ENCODE measurements at regions not wholly inside any gene's neighbourhood (a gene's known extent, or its start where the extent isn't known, plus 50 kb on each side); places are given as distances from the start of the nearest gene placed in this dataset.

GRCh38 chr3:124611520-124611919, 118.7 kb upstream of the UMPS start (continued):
- TF ChIP-seq, protein P1, sequence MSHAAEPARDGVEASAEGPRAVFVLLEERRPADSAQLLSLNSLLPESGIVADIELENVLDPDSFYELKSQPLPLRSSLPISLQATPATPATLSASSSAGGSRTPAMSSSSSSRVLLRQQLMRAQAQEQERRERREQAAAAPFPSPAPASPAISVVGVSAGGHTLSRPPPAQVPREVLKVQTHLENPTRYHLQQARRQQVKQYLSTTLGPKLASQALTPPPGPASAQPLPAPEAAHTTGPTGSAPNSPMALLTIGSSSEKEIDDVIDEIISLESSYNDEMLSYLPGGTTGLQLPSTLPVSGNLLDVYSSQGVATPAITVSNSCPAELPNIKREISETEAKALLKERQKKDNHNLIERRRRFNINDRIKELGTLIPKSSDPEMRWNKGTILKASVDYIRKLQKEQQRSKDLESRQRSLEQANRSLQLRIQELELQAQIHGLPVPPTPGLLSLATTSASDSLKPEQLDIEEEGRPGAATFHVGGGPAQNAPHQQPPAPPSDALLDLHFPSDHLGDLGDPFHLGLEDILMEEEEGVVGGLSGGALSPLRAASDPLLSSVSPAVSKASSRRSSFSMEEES (CRISPR knock-in tag; IDR thresholded peaks at IDR 0.05): 0 out of 2 replicates have a peak, but pooled peaks have one; percentile 22
- TF ChIP-seq CEBPB (IDR thresholded peaks at IDR 0.05; ENCODE audit: borderline replicate concordance, low read depth, low read length) (peak; percentile 84), ZNF124 (CRISPR knock-in tag; IDR thresholded peaks at IDR 0.05) (no peak), DRAP1 (CRISPR knock-in tag; IDR thresholded peaks at IDR 0.05) (no peak), PAWR (CRISPR knock-in tag; IDR thresholded peaks at IDR 0.05; ENCODE audit: borderline replicate concordance) (no peak), SOX5 (CRISPR knock-in tag; IDR thresholded peaks at IDR 0.05; ENCODE audit: borderline replicate concordance) (peak; percentile 56; the same call in 1 of the 2 replicates), CENPX (CRISPR knock-in tag; IDR thresholded peaks at IDR 0.05) (no peak), HOXA3 (CRISPR knock-in tag; IDR thresholded peaks at IDR 0.05) (peak; percentile 46; the same call in 1 of the 2 replicates), RARA (CRISPR knock-in tag; IDR thresholded peaks at IDR 0.05) (peak; percentile 29; the same call in 1 of the 2 replicates), NFATC3 (CRISPR knock-in tag; IDR thresholded peaks at IDR 0.05) (no peak), EP300 (IDR thresholded peaks at IDR 0.05; ENCODE audit: low read depth in 2 of 2, low read length in 2 of 2) (0 out of 4 replicates have a peak, but pooled peaks of 1 of the 2 experiments have one; percentile 14), EP300 (CRISPR knock-in tag; IDR thresholded peaks at IDR 0.05; ENCODE audit: borderline replicate concordance) (0 out of 2 replicates have a peak, but pooled peaks have one; percentile 39), ZSCAN20 (CRISPR knock-in tag; IDR thresholded peaks at IDR 0.05; ENCODE audit: borderline replicate concordance) (no peak), GATAD2A (CRISPR knock-in tag; IDR thresholded peaks at IDR 0.05) (peak; percentile 56; the same call in 1 of the 2 replicates), ZNF20 (CRISPR knock-in tag; IDR thresholded peaks at IDR 0.05) (no peak), ZMAT3 (CRISPR knock-in tag; conservative IDR thresholded peaks at IDR 0.05) (no peak), MAFK (conservative IDR thresholded peaks at IDR 0.05 in 1 of 2, IDR thresholded peaks at IDR 0.05 in 1 of 2; ENCODE audit: low read length in 2 of 2) (no peak), SNAPC4 (CRISPR knock-in tag; IDR thresholded peaks at IDR 0.05) (no peak), ZNF598 (CRISPR knock-in tag; IDR thresholded peaks at IDR 0.05; ENCODE audit: borderline replicate concordance) (no peak), ZMYM2 (CRISPR knock-in tag; IDR thresholded peaks at IDR 0.05) (no peak), DNMT1 (CRISPR knock-in tag; IDR thresholded peaks at IDR 0.05) (no peak), ZNF329 (CRISPR knock-in tag; IDR thresholded peaks at IDR 0.05; ENCODE audit: low read depth) (no peak), MED1 (CRISPR knock-in tag; IDR thresholded peaks at IDR 0.05) (peak; percentile 44; the same call in 1 of the 2 replicates), RNF2 (conservative IDR thresholded peaks at IDR 0.05; ENCODE audit: low read depth) (no peak), SNAI1 (CRISPR knock-in tag; IDR thresholded peaks at IDR 0.05; ENCODE audit: borderline replicate concordance) (no peak)
- TF ChIP-seq, protein P2, sequence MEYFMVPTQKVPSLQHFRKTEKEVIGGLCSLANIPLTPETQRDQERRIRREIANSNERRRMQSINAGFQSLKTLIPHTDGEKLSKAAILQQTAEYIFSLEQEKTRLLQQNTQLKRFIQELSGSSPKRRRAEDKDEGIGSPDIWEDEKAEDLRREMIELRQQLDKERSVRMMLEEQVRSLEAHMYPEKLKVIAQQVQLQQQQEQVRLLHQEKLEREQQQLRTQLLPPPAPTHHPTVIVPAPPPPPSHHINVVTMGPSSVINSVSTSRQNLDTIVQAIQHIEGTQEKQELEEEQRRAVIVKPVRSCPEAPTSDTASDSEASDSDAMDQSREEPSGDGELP (IDR thresholded peaks at IDR 0.05; ENCODE audit: borderline replicate concordance, low read depth): peak; percentile 38; the same call in 1 of the 2 replicates

Measured in HepG2 (cell line).